ENCODE measurements at regions not wholly inside any gene's neighbourhood (a gene's known extent, or its start where the extent isn't known, plus 50 kb on each side); places are given as distances from the start of the nearest gene placed in this dataset.

DNA sequence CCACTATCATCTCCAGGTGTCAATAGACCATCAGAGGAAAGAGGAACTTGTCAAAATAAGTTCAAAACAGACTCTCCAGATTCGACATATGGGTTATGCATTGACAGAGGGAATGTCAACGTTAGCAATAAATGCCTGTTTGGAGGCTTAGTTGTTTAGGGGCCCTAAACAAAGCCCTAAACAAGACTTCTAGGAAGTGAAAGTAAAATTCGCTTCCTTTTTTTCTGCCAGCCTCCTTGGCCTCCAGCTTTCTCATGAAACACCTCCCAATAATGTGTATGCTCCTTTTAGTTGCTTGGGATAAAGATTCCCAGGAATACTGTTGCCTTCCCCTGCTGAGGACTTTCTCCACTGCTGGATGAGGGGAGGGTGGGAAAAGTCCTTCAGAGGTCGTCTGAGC lies 70.9 kb upstream of the ARNT2 start:
- Histone ChIP-seq H3K9me3 (peaks cover 0 to 4% (median 0%) of the 10 kb centered on the region in 11 donors), H3K4me3 (no peak overlapping the region), H3K27me3 (peaks cover 0 to 16% (median 0%) of the 10 kb centered on the region in 7 donors), H3K36me3 (no peaks in the 10 kb centered on the region), H3K27ac (no peak overlapping the region), H3K4me1 (no peaks in the 10 kb centered on the region)
- intact Hi-C loops (cut with DNase I) = no loop called here
- DNase-seq (no peak), ATAC-seq (no peak)
- TF ChIP-seq, protein P1, sequence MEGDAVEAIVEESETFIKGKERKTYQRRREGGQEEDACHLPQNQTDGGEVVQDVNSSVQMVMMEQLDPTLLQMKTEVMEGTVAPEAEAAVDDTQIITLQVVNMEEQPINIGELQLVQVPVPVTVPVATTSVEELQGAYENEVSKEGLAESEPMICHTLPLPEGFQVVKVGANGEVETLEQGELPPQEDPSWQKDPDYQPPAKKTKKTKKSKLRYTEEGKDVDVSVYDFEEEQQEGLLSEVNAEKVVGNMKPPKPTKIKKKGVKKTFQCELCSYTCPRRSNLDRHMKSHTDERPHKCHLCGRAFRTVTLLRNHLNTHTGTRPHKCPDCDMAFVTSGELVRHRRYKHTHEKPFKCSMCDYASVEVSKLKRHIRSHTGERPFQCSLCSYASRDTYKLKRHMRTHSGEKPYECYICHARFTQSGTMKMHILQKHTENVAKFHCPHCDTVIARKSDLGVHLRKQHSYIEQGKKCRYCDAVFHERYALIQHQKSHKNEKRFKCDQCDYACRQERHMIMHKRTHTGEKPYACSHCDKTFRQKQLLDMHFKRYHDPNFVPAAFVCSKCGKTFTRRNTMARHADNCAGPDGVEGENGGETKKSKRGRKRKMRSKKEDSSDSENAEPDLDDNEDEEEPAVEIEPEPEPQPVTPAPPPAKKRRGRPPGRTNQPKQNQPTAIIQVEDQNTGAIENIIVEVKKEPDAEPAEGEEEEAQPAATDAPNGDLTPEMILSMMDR (IDR thresholded peaks at IDR 0.05) = no peak
- WGBS, 2 donors = 72 to 73% methylated on average over 4 of the region's 4 CpGs

DNA sequence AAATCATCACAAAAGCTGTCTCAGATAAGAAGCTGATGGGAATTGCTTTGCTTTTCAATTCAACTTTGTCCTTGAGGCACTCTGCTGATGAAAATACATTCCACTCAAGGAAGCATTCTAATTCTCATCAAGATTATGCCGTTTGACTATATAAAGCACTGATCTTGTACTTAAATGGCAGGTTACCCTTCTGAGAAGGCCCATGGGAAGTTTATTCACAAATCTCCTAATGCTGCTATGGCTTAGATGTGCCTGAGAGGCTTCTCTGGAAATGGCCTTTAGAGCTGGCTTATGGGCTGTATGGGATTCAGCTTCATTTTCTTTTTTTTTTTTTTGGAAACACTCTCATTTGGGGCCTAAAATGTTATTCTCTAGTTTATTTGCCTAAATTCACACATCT lies 69.7 kb upstream of the ARNT2 start:
- TF ChIP-seq, protein P1 (IDR thresholded peaks at IDR 0.05) = no peak
- ATAC-seq (no peak), DNase-seq (no peak)
- Histone ChIP-seq H3K4me3 (no peak overlapping the region), H3K9me3 (peaks cover 0 to 4% (median 0%) of the 10 kb centered on the region in 11 donors), H3K27ac (no peak overlapping the region), H3K27me3 (peaks cover 0 to 12% (median 0%) of the 10 kb centered on the region in 7 donors), H3K36me3 (no peaks in the 10 kb centered on the region), H3K4me1 (no peaks in the 10 kb centered on the region)
- intact Hi-C loops (cut with DNase I) = no loop called here
- WGBS, 2 donors = 26 to 45% methylated on average over 1 of the region's 1 CpG

DNA sequence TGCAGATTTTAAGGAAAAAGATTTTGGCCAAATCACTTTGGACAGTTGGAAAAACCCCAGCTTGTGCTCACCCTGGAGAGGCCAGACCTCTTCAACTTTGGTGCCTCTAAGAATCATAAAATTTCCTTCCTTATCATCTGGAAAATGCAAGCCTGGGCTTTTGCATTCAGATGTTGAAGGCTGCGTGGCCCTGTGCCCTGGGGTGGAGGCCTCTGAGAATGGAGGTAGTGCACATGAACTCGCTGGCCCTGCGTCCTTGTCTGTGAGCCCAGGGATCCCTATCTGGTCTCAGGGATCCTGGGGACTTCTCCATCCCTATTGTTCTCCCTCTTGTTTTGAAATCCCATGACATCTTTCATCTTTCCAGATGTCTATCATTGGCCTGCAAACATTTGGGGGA lies 64.6 kb upstream of the ARNT2 start:
- no peak overlapping the region for H3K4me3 ChIP-seq
- H3K27me3 ChIP-seq = peaks cover 0 to 23% (median 0%) of the 10 kb centered on the region in 7 donors
- H3K27ac ChIP-seq = no peak overlapping the region
- TF ChIP-seq, protein P1 (IDR thresholded peaks at IDR 0.05) = no peak
- DNase-seq = no peak
- H3K4me1 ChIP-seq = peaks cover 0 to 15% (median 0%) of the 10 kb centered on the region in 9 donors
- H3K36me3 ChIP-seq = no peaks in the 10 kb centered on the region
- H3K9me3 ChIP-seq = no peaks in the 10 kb centered on the region
- 65 to 68% methylated on average over 3 of the region's 3 CpGs for WGBS, 2 donors
- no peak for ATAC-seq
- intact Hi-C loops (cut with DNase I) = no loop called here

DNA sequence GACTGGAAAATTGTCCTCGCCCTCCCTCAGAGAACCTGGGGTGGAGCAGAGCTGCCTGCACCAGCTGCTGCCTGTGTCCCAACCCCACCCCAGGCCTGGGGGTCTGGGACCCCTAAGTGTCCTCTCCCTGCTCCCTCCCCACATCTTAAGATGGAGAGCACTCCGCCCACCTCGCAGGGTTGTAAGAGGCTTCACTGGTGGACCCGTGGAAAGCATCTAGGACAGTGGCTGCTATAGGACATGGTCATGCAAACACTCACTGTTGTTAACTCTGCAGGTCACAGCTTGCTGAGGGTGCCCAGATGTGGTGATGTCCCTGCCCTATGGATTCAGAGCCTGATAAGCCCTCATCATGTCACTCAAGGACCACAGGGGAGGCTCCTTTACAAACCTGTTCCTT lies 62.0 kb upstream of the ARNT2 start:
- ATAC-seq (no peak), DNase-seq (no peak)
- TF ChIP-seq, protein P1 (IDR thresholded peaks at IDR 0.05) = no peak
- intact Hi-C loops (cut with DNase I) = no loop called here
- no peak overlapping the region for H3K27ac ChIP-seq
- WGBS, 2 donors = 86 to 93% methylated on average over 4 of the region's 4 CpGs
- peaks cover 0 to 10% (median 0%) of the 10 kb centered on the region in 7 donors for H3K27me3 ChIP-seq
- peaks cover 0 to 15% (median 0%) of the 10 kb centered on the region in 9 donors for H3K4me1 ChIP-seq
- H3K4me3 ChIP-seq = no peak overlapping the region
- H3K36me3 ChIP-seq = no peaks in the 10 kb centered on the region
- no peaks in the 10 kb centered on the region for H3K9me3 ChIP-seq

Measured in heart right ventricle (tissue), 16 donors.